HFFc6 (cell line): ENCODE measurements at regions not wholly inside any gene's neighbourhood (a gene's known extent, or its start where the extent isn't known, plus 50 kb on each side); places are given as distances from the start of the nearest gene placed in this dataset.
A peak's percentile ranks its signal among the peaks of the same experiment; 100 is the strongest.

Experiments
- DNase-seq: peaks from one replicate; pipeline ENCODE4 v3.0.0-alpha.2; 2018
- H3K27ac Mint-ChIP-seq: 2 replicates; pipeline ENCODE4 v1.8.0; 2020; ENCODE audit warnings: mild to moderate bottlenecking, mixed read lengths
- H3K27me3 Mint-ChIP-seq: 2 replicates; pipeline ENCODE4 v1.8.0; 2021; ENCODE audit warnings: mild to moderate bottlenecking, moderate library complexity, mixed read lengths; ENCODE audit not compliant: insufficient read depth
- H3K36me3 Mint-ChIP-seq: 2 replicates; pipeline ENCODE4 v1.8.0; 2021; ENCODE audit warnings: low read depth, mixed read lengths
- H3K4me1 Mint-ChIP-seq: 2 replicates; pipeline ENCODE4 v1.8.0; 2020; ENCODE audit warnings: low read depth, mixed read lengths
- H3K4me3 Mint-ChIP-seq: 2 replicates; pipeline ENCODE4 v1.8.0; 2020; ENCODE audit warnings: mild to moderate bottlenecking, moderate library complexity, mixed read lengths
- H3K9me3 Mint-ChIP-seq: 2 replicates; pipeline ENCODE4 v1.8.0; 2020; ENCODE audit warnings: mild to moderate bottlenecking, mixed read lengths
- TF ChIP-seq, protein P1 (sequence below): fragments of 200-600 bp; sonication (generic); IDR thresholded peaks from 2 replicates; pipeline ENCODE4 v1.5.0; 2021; ENCODE audit warnings: antibody characterized with exemption, mild to moderate bottlenecking

DNA sequence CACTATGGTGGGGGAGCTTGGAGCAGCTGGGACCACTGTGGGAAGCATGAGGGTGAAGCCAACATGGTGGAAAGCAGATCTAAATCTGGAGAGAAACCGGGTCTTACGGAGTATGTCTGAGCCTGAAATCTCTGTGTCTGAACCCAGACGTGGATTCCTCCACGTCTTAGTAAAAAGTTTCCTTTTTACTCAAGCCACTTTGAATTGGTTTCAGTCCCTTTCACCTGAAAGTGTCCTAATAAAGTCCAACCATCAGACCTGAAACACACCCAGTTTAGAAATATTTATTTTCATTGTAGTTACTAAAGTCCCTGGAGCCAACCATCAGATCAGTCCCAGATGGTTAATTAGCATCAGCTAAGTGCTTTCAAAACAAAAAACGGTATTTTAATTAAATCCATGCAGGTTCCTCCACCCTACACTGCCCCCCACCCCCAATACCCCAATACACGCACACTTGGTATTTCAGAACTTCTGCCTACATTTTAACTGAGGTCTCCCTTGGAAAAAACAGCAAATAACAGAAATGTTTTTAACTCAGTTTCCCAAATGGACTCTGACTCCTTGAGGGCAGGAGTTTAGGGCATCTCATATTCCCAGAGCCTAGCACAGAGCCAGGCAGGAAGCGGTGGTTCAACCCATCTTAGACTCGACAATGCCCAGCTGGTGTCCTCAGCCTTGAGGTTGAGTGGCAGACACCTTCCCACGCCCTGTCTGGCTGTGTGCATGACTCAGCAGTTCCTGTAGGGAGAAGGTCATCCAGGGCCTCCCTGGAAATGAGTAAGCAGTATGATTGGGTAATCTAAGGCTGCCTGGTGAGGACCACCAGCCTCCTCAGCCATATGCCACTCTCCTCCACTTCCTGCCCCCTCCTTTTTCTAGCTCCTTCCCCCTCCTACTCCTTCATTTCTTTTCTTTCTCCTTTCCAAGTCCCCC is 175.8 kb downstream of the TTC8 start:
- peak; percentile 92 for DNase-seq
- no peaks in the 10 kb centered on the region; the same call in 1 of the 2 replicates for H3K27me3 Mint-ChIP-seq
- H3K36me3 Mint-ChIP-seq: peaks cover 11% of the 10 kb centered on the region; the same call in 1 of the 2 replicates
- H3K9me3 Mint-ChIP-seq: peaks cover 4% of the 10 kb centered on the region; the same call in 1 of the 2 replicates
- peaks cover 69% of the 10 kb centered on the region for H3K4me1 Mint-ChIP-seq
- TF ChIP-seq, protein P1, sequence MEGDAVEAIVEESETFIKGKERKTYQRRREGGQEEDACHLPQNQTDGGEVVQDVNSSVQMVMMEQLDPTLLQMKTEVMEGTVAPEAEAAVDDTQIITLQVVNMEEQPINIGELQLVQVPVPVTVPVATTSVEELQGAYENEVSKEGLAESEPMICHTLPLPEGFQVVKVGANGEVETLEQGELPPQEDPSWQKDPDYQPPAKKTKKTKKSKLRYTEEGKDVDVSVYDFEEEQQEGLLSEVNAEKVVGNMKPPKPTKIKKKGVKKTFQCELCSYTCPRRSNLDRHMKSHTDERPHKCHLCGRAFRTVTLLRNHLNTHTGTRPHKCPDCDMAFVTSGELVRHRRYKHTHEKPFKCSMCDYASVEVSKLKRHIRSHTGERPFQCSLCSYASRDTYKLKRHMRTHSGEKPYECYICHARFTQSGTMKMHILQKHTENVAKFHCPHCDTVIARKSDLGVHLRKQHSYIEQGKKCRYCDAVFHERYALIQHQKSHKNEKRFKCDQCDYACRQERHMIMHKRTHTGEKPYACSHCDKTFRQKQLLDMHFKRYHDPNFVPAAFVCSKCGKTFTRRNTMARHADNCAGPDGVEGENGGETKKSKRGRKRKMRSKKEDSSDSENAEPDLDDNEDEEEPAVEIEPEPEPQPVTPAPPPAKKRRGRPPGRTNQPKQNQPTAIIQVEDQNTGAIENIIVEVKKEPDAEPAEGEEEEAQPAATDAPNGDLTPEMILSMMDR: no peak
- peak overlapping the region; percentile 95 for H3K27ac Mint-ChIP-seq
- peak overlapping the region; percentile 54; the same call in 1 of the 2 replicates for H3K4me3 Mint-ChIP-seq

DNA sequence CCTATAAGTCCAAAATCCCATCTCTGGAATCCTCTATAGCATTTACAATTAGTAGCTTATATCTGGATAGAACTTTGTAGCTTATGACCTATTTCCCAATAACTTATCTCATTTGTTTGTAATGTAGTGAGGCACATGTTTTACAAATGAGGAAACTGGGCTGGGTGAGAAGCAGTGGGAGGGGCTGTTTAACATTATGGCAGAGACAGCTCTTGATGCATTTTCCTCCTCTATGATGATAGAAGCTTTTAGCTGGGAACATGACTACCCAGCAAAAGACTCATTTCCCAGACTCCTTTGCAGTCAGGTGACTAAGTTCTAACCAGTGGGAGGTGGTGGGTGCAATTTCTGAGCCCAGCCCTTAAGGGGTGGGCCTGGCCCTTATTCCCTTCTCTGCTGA is 179.7 kb downstream of the TTC8 start:
- Mint-ChIP-seq H3K4me1 (peaks cover 45% of the 10 kb centered on the region), H3K27ac (no peak overlapping the region), H3K27me3 (no peaks in the 10 kb centered on the region; the same call in 1 of the 2 replicates), H3K36me3 (peaks cover 11% of the 10 kb centered on the region; the same call in 1 of the 2 replicates), H3K9me3 (peaks cover 4% of the 10 kb centered on the region; the same call in 1 of the 2 replicates), H3K4me3 (no peak overlapping the region)
- peak; percentile 16 for DNase-seq
- TF ChIP-seq, protein P1: no peak

DNA sequence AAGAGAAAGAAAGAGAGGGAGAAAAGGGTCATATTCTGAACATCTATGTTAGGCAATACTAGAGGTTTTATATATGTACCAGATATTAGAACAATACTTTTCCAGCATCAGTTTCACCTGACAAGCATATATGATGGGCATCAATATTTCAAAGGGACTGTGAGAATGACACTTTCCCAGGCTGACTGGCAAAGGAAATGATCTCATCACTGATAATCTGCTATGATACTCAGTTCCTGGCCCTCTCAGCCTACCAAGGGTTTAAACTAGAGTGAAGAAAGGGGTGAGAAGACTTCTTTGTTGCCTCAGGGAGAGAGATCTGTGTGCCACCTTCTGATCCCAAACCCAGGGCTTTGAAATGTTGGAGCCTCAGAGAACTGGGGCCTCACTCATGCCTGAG is 183.5 kb downstream of the TTC8 start:
- H3K36me3 Mint-ChIP-seq: 0 out of 2 replicates have a peak, but pooled peaks cover 2% of the 10 kb centered on the region
- no peak overlapping the region for H3K4me3 Mint-ChIP-seq
- no peak for DNase-seq
- H3K9me3 Mint-ChIP-seq: no peaks in the 10 kb centered on the region
- H3K4me1 Mint-ChIP-seq: peaks cover 29% of the 10 kb centered on the region
- no peak overlapping the region for H3K27ac Mint-ChIP-seq
- H3K27me3 Mint-ChIP-seq: no peaks in the 10 kb centered on the region
- TF ChIP-seq, protein P1: no peak

DNA sequence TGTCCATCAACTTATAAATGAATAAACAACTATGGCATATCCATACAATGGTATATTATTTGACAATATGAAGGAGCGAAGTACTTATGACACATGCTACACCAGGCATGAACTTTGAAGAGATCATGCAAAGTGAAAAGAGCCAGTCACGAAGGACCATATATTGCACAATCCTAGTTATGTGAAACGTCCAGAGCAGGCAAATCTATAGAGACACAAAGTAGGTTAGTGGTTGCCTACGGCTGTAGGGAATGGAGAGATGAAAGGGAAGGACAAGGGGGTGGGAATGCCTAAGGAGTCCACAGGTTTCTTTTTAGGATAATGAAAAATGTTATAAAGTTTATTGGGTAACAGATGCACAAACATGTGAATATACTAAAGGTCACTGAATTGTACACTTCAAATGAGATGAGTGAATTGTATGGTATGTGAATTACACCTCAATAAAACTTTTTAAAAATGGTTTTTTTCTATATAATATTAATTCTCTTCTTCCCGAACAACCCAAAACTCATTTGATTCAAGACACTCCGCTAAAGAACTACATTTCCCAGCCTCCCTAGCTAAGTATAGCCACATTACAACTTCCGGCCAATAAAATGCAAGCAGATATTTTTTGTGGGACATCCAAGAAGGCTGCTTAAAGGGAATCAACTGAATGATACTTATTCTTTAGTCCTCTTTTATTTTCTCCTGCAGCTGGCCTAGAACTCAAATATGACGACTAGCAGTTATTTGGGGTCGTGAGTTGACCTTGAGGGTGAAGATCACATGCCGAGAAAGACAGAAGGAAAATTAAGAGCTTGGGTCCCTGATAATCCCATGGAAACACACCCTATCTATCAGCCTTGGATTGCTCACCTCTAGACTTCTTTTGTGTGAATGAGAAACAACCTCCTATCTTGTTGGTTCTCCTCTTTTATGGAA is 187.2 kb downstream of the TTC8 start:
- Mint-ChIP-seq H3K9me3 (no peaks in the 10 kb centered on the region), H3K4me1 (peaks cover 16% of the 10 kb centered on the region; the same call in 1 of the 2 replicates), H3K27me3 (no peaks in the 10 kb centered on the region), H3K4me3 (no peak overlapping the region), H3K36me3 (no peaks in the 10 kb centered on the region), H3K27ac (no peak overlapping the region)
- no peak for DNase-seq
- TF ChIP-seq, protein P1: no peak
